ENCODE measurements at regions not wholly inside any gene's neighbourhood (a gene's known extent, or its start where the extent isn't known, plus 50 kb on each side); places are given as distances from the start of the nearest gene placed in this dataset.
"Not testable (repeated sequence)": the region's sequence is repeated elsewhere in the genome, so short reads cannot be mapped to it uniquely, and the experiment has no call there.

DNA sequence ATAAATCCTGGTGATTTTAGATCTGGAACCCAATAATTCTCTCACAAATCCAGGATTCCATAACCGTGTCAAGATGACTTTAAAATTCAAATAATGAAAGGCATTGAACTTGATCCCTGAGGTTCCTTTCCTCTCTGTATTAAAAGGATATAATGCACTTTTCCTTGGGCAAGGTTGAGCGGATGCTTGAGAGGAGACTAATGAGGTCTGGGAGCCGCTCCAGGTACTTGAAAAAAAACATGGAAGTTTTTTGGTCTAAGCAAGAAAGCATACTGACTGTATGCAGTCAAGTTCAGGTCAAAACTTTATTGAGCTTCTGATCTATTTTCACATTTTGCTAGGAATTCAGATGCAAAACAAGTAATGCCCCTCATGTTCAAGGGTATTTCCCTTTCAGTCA, 318.5 kb downstream of the RAD51AP2 start:
- CTCF ChIA-PET: interaction anchor here (0.6 kb wide), 1 partner anchor 472 kb away, joined by 3 read pairs; no protein-coding TSS in a partner anchor
- POLR2A ChIA-PET (ENCODE audit: low non-redundant PET): no interaction called here
- no peak overlapping the region for H3K27ac ChIP-seq
- TF ChIP-seq, protein P1, sequence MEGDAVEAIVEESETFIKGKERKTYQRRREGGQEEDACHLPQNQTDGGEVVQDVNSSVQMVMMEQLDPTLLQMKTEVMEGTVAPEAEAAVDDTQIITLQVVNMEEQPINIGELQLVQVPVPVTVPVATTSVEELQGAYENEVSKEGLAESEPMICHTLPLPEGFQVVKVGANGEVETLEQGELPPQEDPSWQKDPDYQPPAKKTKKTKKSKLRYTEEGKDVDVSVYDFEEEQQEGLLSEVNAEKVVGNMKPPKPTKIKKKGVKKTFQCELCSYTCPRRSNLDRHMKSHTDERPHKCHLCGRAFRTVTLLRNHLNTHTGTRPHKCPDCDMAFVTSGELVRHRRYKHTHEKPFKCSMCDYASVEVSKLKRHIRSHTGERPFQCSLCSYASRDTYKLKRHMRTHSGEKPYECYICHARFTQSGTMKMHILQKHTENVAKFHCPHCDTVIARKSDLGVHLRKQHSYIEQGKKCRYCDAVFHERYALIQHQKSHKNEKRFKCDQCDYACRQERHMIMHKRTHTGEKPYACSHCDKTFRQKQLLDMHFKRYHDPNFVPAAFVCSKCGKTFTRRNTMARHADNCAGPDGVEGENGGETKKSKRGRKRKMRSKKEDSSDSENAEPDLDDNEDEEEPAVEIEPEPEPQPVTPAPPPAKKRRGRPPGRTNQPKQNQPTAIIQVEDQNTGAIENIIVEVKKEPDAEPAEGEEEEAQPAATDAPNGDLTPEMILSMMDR (conservative IDR thresholded peaks at IDR 0.05; ENCODE audit: low read depth): no peak
- DNase-seq (ENCODE audit: low spot score): no peak

DNA sequence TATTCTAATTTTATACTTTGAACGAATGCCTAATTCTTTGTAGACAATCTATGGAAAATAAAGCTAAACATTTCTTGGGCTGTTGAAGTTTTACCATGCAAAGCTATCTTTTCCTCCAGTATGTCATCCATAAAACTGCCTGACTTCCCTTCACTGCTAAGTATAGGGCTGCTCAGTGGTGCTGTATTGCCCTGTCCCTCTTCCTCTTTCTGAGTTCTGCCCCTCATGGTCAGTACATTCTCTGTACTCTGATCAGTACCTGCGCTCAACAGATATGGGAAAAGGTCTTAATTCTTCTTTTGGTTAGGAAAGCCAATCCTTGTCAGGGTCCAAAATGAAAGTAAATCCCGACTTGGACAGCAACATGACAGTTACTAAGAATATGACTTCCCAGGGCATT, 321.9 kb downstream of the RAD51AP2 start:
- H3K27ac ChIP-seq: no peak overlapping the region
- TF ChIP-seq, protein P1 (conservative IDR thresholded peaks at IDR 0.05; ENCODE audit: low read depth): no peak
- DNase-seq (ENCODE audit: low spot score): no peak
- POLR2A ChIA-PET (ENCODE audit: low non-redundant PET): no interaction called here
- CTCF ChIA-PET: no interaction called here

DNA sequence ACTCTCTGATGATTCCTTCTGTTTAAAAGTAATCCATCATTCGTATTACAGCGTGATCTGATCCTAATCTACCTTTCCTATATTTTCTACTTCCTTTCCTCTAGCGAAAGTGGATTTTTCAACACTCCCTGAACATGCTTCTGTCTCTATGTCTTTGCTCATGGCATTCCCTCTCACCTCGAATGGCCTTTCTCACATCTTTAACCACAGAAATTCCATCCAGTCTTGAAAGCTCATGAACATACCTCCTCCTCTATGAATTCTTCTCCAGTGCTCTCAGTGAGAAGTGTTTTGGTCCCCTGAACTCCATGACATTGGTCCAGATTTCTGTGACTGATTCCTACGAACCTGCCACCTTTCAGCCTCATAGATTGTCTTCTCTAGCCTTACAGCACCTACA, 323.2 kb downstream of the RAD51AP2 start:
- no peak overlapping the region for H3K27ac ChIP-seq
- POLR2A ChIA-PET (ENCODE audit: low non-redundant PET): no interaction called here
- CTCF ChIA-PET: no interaction called here
- no peak for DNase-seq (ENCODE audit: low spot score)
- TF ChIP-seq, protein P1 (conservative IDR thresholded peaks at IDR 0.05; ENCODE audit: low read depth): no peak

DNA sequence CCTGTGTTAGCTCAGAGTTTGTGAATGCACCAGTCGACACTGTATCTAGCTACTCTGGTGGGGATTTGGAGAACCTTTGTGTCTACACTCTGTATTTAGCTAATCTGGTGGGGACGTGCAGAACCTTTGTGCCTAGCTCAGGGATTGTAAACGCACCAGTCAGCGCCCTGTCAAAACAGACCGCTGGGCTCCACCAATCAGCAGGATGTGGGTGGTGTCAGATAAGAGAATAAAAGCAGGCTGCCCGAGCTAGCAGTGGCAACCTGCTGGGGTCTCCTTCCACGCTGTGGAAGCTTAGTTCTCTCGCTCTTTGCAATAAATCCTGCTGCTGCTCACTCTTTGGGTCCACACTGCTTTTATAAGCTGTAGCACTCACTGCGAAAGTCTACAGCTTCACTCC, 324.2 kb downstream of the RAD51AP2 start:
- DNase-seq (ENCODE audit: low spot score): no peak
- TF ChIP-seq, protein P1 (conservative IDR thresholded peaks at IDR 0.05; ENCODE audit: low read depth): no peak
- H3K27ac ChIP-seq: no peak overlapping the region
- ChIA-PET POLR2A (ENCODE audit: low non-redundant PET) (no interaction called here), CTCF (interaction anchor here (0.5 kb wide), 1 partner anchor 14 kb away, joined by 4 read pairs; no protein-coding TSS in a partner anchor)

DNA sequence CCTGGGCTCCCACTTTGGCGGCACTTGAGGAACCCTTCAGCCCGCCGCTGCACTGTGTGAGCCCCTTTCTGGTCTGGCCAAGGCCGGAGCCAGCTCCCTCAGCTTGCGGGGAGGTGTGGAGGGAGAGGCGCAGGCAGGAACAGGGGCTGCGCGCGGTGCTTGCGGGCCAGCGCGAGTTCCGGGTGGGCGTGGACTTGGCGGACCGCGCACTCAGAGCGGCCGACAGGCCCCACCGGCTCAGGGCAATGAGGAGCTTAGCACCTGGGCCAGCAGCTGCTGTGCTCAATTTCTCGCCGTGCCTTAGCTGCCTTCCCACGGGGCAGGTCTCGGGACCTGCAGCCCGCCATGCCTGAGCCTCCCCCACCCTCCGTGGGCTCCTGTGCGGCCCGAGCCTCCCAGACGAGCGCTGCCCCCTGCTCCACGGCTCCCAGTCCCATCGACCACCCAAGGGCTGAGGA, 324.8 kb downstream of the RAD51AP2 start:
- DNase-seq (ENCODE audit: low spot score); POLR2A ChIA-PET (ENCODE audit: low non-redundant PET): not testable (repeated sequence)
- CTCF ChIA-PET: interaction anchor here (0.5 kb wide), 1 partner anchor 14 kb away, joined by 4 read pairs; no protein-coding TSS in a partner anchor

DNA sequence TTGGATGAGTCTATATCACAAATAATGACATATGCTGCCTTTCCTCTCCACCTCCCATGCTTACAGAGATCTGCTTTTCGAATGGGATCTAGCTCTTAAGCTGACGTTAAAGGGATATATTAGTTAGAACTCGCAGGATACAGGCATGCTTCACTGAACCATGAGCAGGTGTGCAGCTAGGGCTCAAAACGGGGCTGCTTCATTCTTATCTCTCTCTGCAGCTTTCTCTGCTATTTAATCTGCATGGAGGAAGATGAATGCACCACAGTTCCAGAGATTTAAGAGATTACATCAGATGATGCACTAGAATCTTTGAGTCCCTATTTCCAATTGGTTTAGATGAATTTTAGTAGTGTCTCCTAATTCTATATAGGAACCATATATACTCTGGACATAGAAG, 327.0 kb downstream of the RAD51AP2 start:
- no peak for DNase-seq (ENCODE audit: low spot score)
- H3K27ac ChIP-seq: no peak overlapping the region
- CTCF ChIA-PET: interaction anchor here (0.6 kb wide), 1 partner anchor 166 kb away, joined by 3 read pairs; no protein-coding TSS in a partner anchor
- TF ChIP-seq, protein P1 (conservative IDR thresholded peaks at IDR 0.05; ENCODE audit: low read depth): no peak
- POLR2A ChIA-PET (ENCODE audit: low non-redundant PET): no interaction called here

More for the DNA sequence above, 324.8 kb downstream of the RAD51AP2 start:
- not testable (repeated sequence) for H3K27ac ChIP-seq

DNA sequence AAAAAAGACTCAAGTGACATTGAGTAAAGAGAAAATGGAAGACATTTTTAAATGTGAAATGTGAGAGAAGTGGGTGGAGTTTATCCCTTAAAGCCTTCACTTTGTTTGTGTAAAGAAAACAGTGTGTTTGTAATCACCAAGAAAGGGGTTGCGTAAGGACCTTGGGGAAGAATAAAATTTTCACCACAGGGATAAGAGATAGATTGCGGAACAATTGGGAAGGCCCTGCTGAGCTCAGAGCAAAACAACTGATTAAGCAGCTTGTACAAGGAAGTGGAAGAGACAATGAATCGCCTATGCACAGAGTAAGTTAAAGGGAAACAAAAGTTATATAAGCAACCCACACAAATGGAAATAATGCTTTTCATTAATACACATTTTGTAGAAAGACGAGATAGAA, 327.7 kb downstream of the RAD51AP2 start:
- DNase-seq (ENCODE audit: low spot score): no peak
- ChIA-PET CTCF (interaction anchor here (0.6 kb wide), 1 partner anchor 167 kb away, joined by 3 read pairs; no protein-coding TSS in a partner anchor), POLR2A (ENCODE audit: low non-redundant PET) (no interaction called here)
- TF ChIP-seq, protein P1 (conservative IDR thresholded peaks at IDR 0.05; ENCODE audit: low read depth): no peak
- no peak overlapping the region for H3K27ac ChIP-seq
